Uterus (tissue), 2 donors: ENCODE measurements at regions not wholly inside any gene's neighbourhood (a gene's known extent, or its start where the extent isn't known, plus 50 kb on each side); places are given as distances from the start of the nearest gene placed in this dataset.

Experiments
- CTCF ChIP-seq, 4 experiments: fragments of 200-600 bp in 2 of 4; fragments of 450-650 bp in 2 of 4; sonication (generic) in 2 of 4; IDR thresholded peaks; one replicate each; pipeline ENCODE4 v1.5.1; 2016 to 2019; ENCODE audit warnings: antibody characterized with exemption in 4 of 4, mild to moderate bottlenecking in 2 of 4, moderate library complexity in 1 of 4
- POLR2A ChIP-seq, 2 donors: fragments of 450-650 bp; IDR thresholded peaks; one replicate each; pipeline ENCODE4 v1.6.1; 2016; ENCODE audit warnings: antibody characterized with exemption in 2 of 2, mild to moderate bottlenecking in 1 of 2, moderate library complexity in 1 of 2

- TF ChIP-seq CTCF (IDR thresholded peaks at IDR 0.05): no peak
- TF ChIP-seq POLR2A (IDR thresholded peaks at IDR 0.05): no peak
These were observed 1791.1 kb downstream of the MAT2B start for GRCh38 chr5:165296401-165297130.
